ENCODE measurements at regions not wholly inside any gene's neighbourhood (a gene's known extent, or its start where the extent isn't known, plus 50 kb on each side); places are given as distances from the start of the nearest gene placed in this dataset.

DNA sequence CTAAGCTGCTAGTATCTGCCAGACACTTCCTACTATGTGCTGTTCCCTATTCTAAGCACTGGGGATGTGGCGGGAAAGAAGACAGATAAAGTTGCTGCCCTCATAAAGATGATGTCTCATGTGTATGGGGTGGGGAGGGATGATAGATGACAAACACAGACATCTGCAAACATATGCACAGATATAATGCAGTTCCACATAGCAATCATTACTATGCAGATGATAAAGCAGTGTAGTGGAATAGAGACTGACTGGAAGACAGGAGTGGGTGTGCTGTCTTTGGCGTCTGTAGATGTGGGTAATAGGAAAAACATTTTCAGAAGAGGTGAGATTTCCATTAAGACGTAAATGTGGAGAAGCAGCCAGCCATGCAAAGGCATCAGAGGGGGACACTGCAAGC is 243.6 kb downstream of the DPY19L2 start:
- no peak for TF ChIP-seq ZNF274 (IDR thresholded peaks at IDR 0.05; ENCODE audit: low read depth, low read length)
- no peak for TF ChIP-seq SUZ12 (IDR thresholded peaks at IDR 0.05; ENCODE audit: extremely low read depth, insufficient read depth, insufficient read length)

Data from NT2/D1 (cell line).